H1 (cell line): ENCODE measurements at regions not wholly inside any gene's neighbourhood (a gene's known extent, or its start where the extent isn't known, plus 50 kb on each side); places are given as distances from the start of the nearest gene placed in this dataset.

Experiments
- CTCF ChIA-PET: fragments of 300-600 bp; sonication (Branson Sonifier 250); formaldehyde crosslinking; loops from one replicate; lab custom pipeline; 2021; ENCODE audit not compliant: partially characterized antibody; lab: Charles Lee
- POLR2A ChIA-PET: fragments of 300-600 bp; sonication (Branson Sonifier 250); formaldehyde crosslinking; loops from one replicate; lab custom pipeline; 2021; ENCODE audit warnings: inconsistent platforms; ENCODE audit not compliant: partially characterized antibody; lab: Charles Lee
- DNase-seq, 2 experiments: peaks; one replicate each; pipeline versions ENCODE4 v3.0.0 to v3.0.0-alpha.2; 2010 to 2022; ENCODE audit warnings: low spot score in 2 of 2, low read depth in 1 of 2, mixed read lengths in 1 of 2
- FAIRE-seq: peaks from 2 replicates; lab custom pipeline; 2011; peaks lifted over from hg19 to GRCh38; lab: Jason Lieb, UNC
- H2AFZ ChIP-seq: 2 replicates; pipeline ENCODE4 v1.8.1; 2012; ENCODE audit warnings: low read length, inconsistent platforms
- H2AK5ac ChIP-seq: 2 replicates; pipeline ENCODE4 v1.6.1; 2013; ENCODE audit warnings: low read depth, low read length
- H2BK120ac ChIP-seq: replicated peaks from 2 replicates; pipeline ENCODE3; 2013; ENCODE audit warnings: low read depth, low read length, inconsistent platforms
- H2BK12ac ChIP-seq: 2 replicates; pipeline ENCODE4 v1.6.1; 2013; ENCODE audit warnings: low read depth, low read length
- H2BK15ac ChIP-seq: 2 replicates; pipeline ENCODE4 v1.6.1; 2013; ENCODE audit warnings: low read length
- H2BK20ac ChIP-seq: 2 replicates; pipeline ENCODE4 v1.6.1; 2013; ENCODE audit warnings: low read length
- H2BK5ac ChIP-seq: 2 replicates; pipeline ENCODE4 v1.6.1; 2013; ENCODE audit warnings: low read depth, low read length
- H3K14ac ChIP-seq: 2 replicates; pipeline ENCODE4 v1.6.1; 2013; ENCODE audit warnings: inconsistent platforms; ENCODE audit not compliant: insufficient read length
- H3K18ac ChIP-seq: 2 replicates; pipeline ENCODE4 v1.6.1; 2013; ENCODE audit warnings: low read length; ENCODE audit errors: extremely low read depth
- H3K23ac ChIP-seq: 2 replicates; pipeline ENCODE4 v1.6.1; 2013; ENCODE audit warnings: inconsistent platforms; ENCODE audit not compliant: insufficient read length
- H3K23me2 ChIP-seq: 2 replicates; pipeline ENCODE4 v1.6.1; 2013; ENCODE audit warnings: low read depth, low read length
- H3K27ac ChIP-seq: 2 replicates; pipeline ENCODE4 v1.6.1; 2011; ENCODE audit warnings: low read depth, low read length, inconsistent platforms
- H3K27me3 ChIP-seq, 4 experiments: replicated peaks in 1 of 4; 1 replicate in 1 of 4; 2 replicates in 3 of 4; pipeline versions ENCODE4 v1.6.1 to v1.8.1; 2011 to 2013; ENCODE audit warnings: low read length in 3 of 4, mild to moderate bottlenecking in 3 of 4, inconsistent platforms in 2 of 4, mixed read lengths in 2 of 4, moderate library complexity in 1 of 4; ENCODE audit not compliant: control insufficient read depth in 3 of 4, insufficient read depth in 3 of 4; ENCODE audit errors: extremely low read depth in 1 of 4
- H3K36me3 ChIP-seq, 4 experiments: 2 replicates each; pipeline versions ENCODE4 v1.6.1 to v1.8.1; 2011 to 2013; ENCODE audit warnings: mild to moderate bottlenecking in 4 of 4, low read length in 3 of 4, moderate library complexity in 2 of 4, control low read depth in 1 of 4, inconsistent platforms in 1 of 4; ENCODE audit not compliant: insufficient read depth in 4 of 4, control insufficient read depth in 2 of 4
- H3K4ac ChIP-seq: replicated peaks from 2 replicates; pipeline ENCODE3; 2013; ENCODE audit warnings: low read length, low read depth, mixed read lengths, inconsistent platforms; ENCODE audit not compliant: insufficient read length
- H3K4me1 ChIP-seq, 4 experiments: replicated peaks in 1 of 4; 1 replicate in 1 of 4; 2 replicates in 3 of 4; pipeline versions ENCODE4 v1.6.1 to v1.8.1; 2011 to 2013; ENCODE audit warnings: low read length in 3 of 4, inconsistent platforms in 2 of 4, mixed read lengths in 1 of 4; ENCODE audit not compliant: insufficient read depth in 4 of 4, control insufficient read depth in 3 of 4
- H3K4me2 ChIP-seq, 2 experiments: 2 replicates each; pipeline versions ENCODE4 v1.6.1 to v1.8.1; 2011 to 2013; ENCODE audit warnings: low read depth in 2 of 2, low read length in 2 of 2, control low read depth in 1 of 2, inconsistent platforms in 1 of 2, mild to moderate bottlenecking in 1 of 2; ENCODE audit not compliant: insufficient read depth in 1 of 2
- H3K4me3 ChIP-seq, 4 experiments: fragments of 200-600, 300-600 bp in 1 of 4; sonication (generic), shearing (Covaris generic), sonication (Bioruptor Twin) in 1 of 4; 2 replicates each; pipeline versions ENCODE4 v1.5.1 to v1.8.1; 2011 to 2016; ENCODE audit warnings: low read length in 4 of 4, low read depth in 3 of 4, control low read depth in 2 of 4, inconsistent platforms in 2 of 4, mild to moderate bottlenecking in 2 of 4, mixed read lengths in 1 of 4, moderate library complexity in 1 of 4; ENCODE audit not compliant: insufficient read depth in 2 of 4; ENCODE audit errors: extremely low read depth in 1 of 4
- H3K56ac ChIP-seq: replicated peaks from 2 replicates; pipeline ENCODE3; 2013; ENCODE audit warnings: low read depth, mild to moderate bottlenecking, mixed read lengths, low read length, inconsistent platforms; ENCODE audit not compliant: insufficient read length
- H3K79me1 ChIP-seq: 2 replicates; pipeline ENCODE4 v1.6.1; 2013; ENCODE audit warnings: low read depth, low read length, control low read depth
- H3K79me2 ChIP-seq, 2 experiments: 2 replicates each; pipeline versions ENCODE4 v1.6.1 to v1.8.1; 2012 to 2013; ENCODE audit warnings: low read length in 2 of 2, mild to moderate bottlenecking in 2 of 2, inconsistent platforms in 1 of 2; ENCODE audit not compliant: insufficient read depth in 2 of 2, control insufficient read depth in 1 of 2
- H3K9ac ChIP-seq, 4 experiments: replicated peaks in 1 of 4; 1 replicate in 1 of 4; 2 replicates in 3 of 4; pipeline versions ENCODE4 v1.6.1 to v1.8.1; 2011 to 2013; ENCODE audit warnings: low read depth in 3 of 4, low read length in 3 of 4, control low read depth in 2 of 4, mild to moderate bottlenecking in 2 of 4, moderate library complexity in 2 of 4, inconsistent platforms in 1 of 4; ENCODE audit errors: extremely low read depth in 1 of 4
- H3K9me3 ChIP-seq, 2 experiments: 2 replicates each; pipeline versions ENCODE4 v1.6.1 to v1.8.1; 2012 to 2013; ENCODE audit warnings: mild to moderate bottlenecking in 2 of 2, moderate library complexity in 2 of 2, control low read depth in 1 of 2, inconsistent platforms in 1 of 2, low read depth in 1 of 2, low read length in 1 of 2, mixed read lengths in 1 of 2; ENCODE audit not compliant: insufficient read depth in 2 of 2
- H4K20me1 ChIP-seq, 2 experiments: replicated peaks in 1 of 2; 2 replicates each; pipeline versions ENCODE3 to v1.8.1; 2011 to 2013; ENCODE audit warnings: inconsistent platforms in 2 of 2, low read length in 2 of 2, mild to moderate bottlenecking in 1 of 2; ENCODE audit not compliant: insufficient read depth in 2 of 2, control insufficient read depth in 1 of 2
- H4K5ac ChIP-seq: 2 replicates; pipeline ENCODE4 v1.6.1; 2013; ENCODE audit warnings: low read length, low read depth, mixed read lengths, inconsistent platforms; ENCODE audit not compliant: insufficient read length
- H4K8ac ChIP-seq: 2 replicates; pipeline ENCODE4 v1.8.0; 2013; ENCODE audit warnings: mild to moderate bottlenecking, moderate library complexity, low read length, inconsistent platforms; ENCODE audit not compliant: insufficient read depth; ENCODE audit errors: extremely low read depth
- H4K91ac ChIP-seq: replicated peaks from 2 replicates; pipeline ENCODE3; 2013; ENCODE audit warnings: low read length, mixed read lengths, inconsistent platforms; ENCODE audit not compliant: insufficient read length
- CHD2 ChIP-seq: IDR thresholded peaks from 2 replicates; pipeline ENCODE4 v1.6.1; 2012; ENCODE audit warnings: low read length, improper control_type of control experiment
- EZH2 ChIP-seq: fragments of 200-600 bp; sonication (generic); IDR thresholded peaks from 2 replicates; pipeline ENCODE4 v1.7.1; 2012; ENCODE audit warnings: low read depth, mild to moderate bottlenecking, moderate library complexity, low read length, inconsistent platforms; ENCODE audit not compliant: severe bottlenecking
- RBBP5 ChIP-seq: IDR thresholded peaks from 2 replicates; pipeline ENCODE4 v1.7.1; 2012; ENCODE audit warnings: low read depth, mild to moderate bottlenecking, inconsistent platforms, low read length, moderate library complexity, borderline replicate concordance
- SIX5 ChIP-seq: IDR thresholded peaks from 2 replicates; pipeline ENCODE4 v1.6.1; 2011; ENCODE audit warnings: mild to moderate bottlenecking, low read depth, low read length
- WGBS, 2 experiments: shearing (Covaris generic) in 1 of 2; methylation state at CpG; one replicate each; pipeline versions ENCODE4 v1.1.6 to v1.1.7; 2013 to 2015; ENCODE audit warnings: low lambda C conversion rate in 2 of 2, mixed read lengths in 2 of 2, inconsistent platforms in 1 of 2, low coverage in 1 of 2, missing lambda C conversion rate in 1 of 2; ENCODE audit not compliant: insufficient replicate concordance in 2 of 2, insufficient coverage in 1 of 2, insufficient read length in 1 of 2; ENCODE audit errors: extremely low coverage in 1 of 2, missing lambda C conversion rate in 1 of 2; 5-methylcytosine and 5-hydroxymethylcytosine counted together
- TF ChIP-seq, protein P1 (sequence below): IDR thresholded peaks from 2 replicates; pipeline ENCODE4 v1.6.1; 2011; ENCODE audit warnings: low read length, improper control_type of control experiment

GRCh38 chr10:8463853-8464252 lies 409.4 kb downstream of the GATA3 start:
- no peak overlapping the region for H3K4ac ChIP-seq
- H4K91ac ChIP-seq: no peak overlapping the region
- H4K5ac ChIP-seq: no peak overlapping the region
- H2BK12ac ChIP-seq: no peak overlapping the region
- no peak overlapping the region for H4K8ac ChIP-seq
- no peak for FAIRE-seq
- no peak overlapping the region for H2BK20ac ChIP-seq
- no peak overlapping the region for H3K14ac ChIP-seq
- no peaks in the 10 kb centered on the region for H3K36me3 ChIP-seq
- no peak for TF ChIP-seq RBBP5
- TF ChIP-seq EZH2: no peak
- no peak for TF ChIP-seq SIX5
- TF ChIP-seq CHD2: no peak
- TF ChIP-seq, protein P1, sequence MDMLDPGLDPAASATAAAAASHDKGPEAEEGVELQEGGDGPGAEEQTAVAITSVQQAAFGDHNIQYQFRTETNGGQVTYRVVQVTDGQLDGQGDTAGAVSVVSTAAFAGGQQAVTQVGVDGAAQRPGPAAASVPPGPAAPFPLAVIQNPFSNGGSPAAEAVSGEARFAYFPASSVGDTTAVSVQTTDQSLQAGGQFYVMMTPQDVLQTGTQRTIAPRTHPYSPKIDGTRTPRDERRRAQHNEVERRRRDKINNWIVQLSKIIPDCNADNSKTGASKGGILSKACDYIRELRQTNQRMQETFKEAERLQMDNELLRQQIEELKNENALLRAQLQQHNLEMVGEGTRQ: no peak
- H2BK5ac ChIP-seq: no peak overlapping the region
- H3K4me3 ChIP-seq: no peak overlapping the region
- H3K9me3 ChIP-seq: no peaks in the 10 kb centered on the region
- DNase-seq: no peak
- no peak overlapping the region for H3K23ac ChIP-seq
- no peak overlapping the region for H2AFZ ChIP-seq
- ChIA-PET CTCF (interaction anchor here (1.7 kb wide), 1 partner anchor 50 kb away, joined by 4 read pairs; no protein-coding TSS in a partner anchor), POLR2A (no interaction called here)
- no peak overlapping the region for H3K27ac ChIP-seq
- H2AK5ac ChIP-seq: no peak overlapping the region
- H3K4me1 ChIP-seq: no peaks in the 10 kb centered on the region
- peaks cover 2% of the 10 kb centered on the region; the same call in 1 of the 2 replicates for H3K23me2 ChIP-seq
- no peak overlapping the region for H3K4me2 ChIP-seq
- no peaks in the 10 kb centered on the region for H3K79me1 ChIP-seq
- H3K27me3 ChIP-seq: no peaks in the 10 kb centered on the region
- H3K9ac ChIP-seq: no peak overlapping the region
- H3K18ac ChIP-seq: no peak overlapping the region
- H3K79me2 ChIP-seq: no peaks in the 10 kb centered on the region
- H2BK15ac ChIP-seq: no peak overlapping the region
- WGBS, 2 experiments: 89% methylated on average over 4 of the region's 4 CpGs; no CpG with 5 or more reads in 1 of the 2 experiments
- H3K56ac ChIP-seq: no peak overlapping the region
- no peak overlapping the region for H2BK120ac ChIP-seq
- no peaks in the 10 kb centered on the region for H4K20me1 ChIP-seq
